Ishikawa (cell line): ENCODE measurements at regions not wholly inside any gene's neighbourhood (a gene's known extent, or its start where the extent isn't known, plus 50 kb on each side); places are given as distances from the start of the nearest gene placed in this dataset.

Source experiments
- CEBPB ChIP-seq: IDR thresholded peaks from 2 replicates; pipeline ENCODE4 v1.6.1; 2012
- CREB1 ChIP-seq: IDR thresholded peaks from 2 replicates; pipeline ENCODE4 v1.6.1; 2012; ENCODE audit warnings: low read depth
- EGR1 ChIP-seq: IDR thresholded peaks from 2 replicates; pipeline ENCODE4 v1.6.1; 2012
- EP300 ChIP-seq: IDR thresholded peaks from 2 replicates; pipeline ENCODE4 v1.6.1; 2012; ENCODE audit warnings: borderline replicate concordance
- NFIC ChIP-seq: IDR thresholded peaks from 2 replicates; pipeline ENCODE4 v1.6.1; 2012
- RAD21 ChIP-seq: IDR thresholded peaks from 2 replicates; pipeline ENCODE4 v1.6.1; 2012; ENCODE audit warnings: low read depth
- TAF1 ChIP-seq: IDR thresholded peaks from 2 replicates; pipeline ENCODE4 v1.6.1; 2012; ENCODE audit warnings: low read depth, mild to moderate bottlenecking
- TEAD4 ChIP-seq: IDR thresholded peaks from 2 replicates; pipeline ENCODE4 v1.6.1; 2012
- YY1 ChIP-seq: IDR thresholded peaks from 2 replicates; pipeline ENCODE4 v1.6.1; 2012; ENCODE audit warnings: low read depth
- ZBTB7A ChIP-seq: IDR thresholded peaks from 2 replicates; pipeline ENCODE4 v1.6.1; 2012; ENCODE audit warnings: low read depth
- TF ChIP-seq, protein P1 (sequence below): IDR thresholded peaks from 2 replicates; pipeline ENCODE4 v1.6.1; 2012; ENCODE audit warnings: low read depth, mild to moderate bottlenecking
- TF ChIP-seq, protein P2 (sequence below): IDR thresholded peaks from 2 replicates; pipeline ENCODE4 v1.6.1; 2012
- TF ChIP-seq, protein P3 (sequence below): IDR thresholded peaks from 2 replicates; pipeline ENCODE4 v1.6.1; 2012

DNA sequence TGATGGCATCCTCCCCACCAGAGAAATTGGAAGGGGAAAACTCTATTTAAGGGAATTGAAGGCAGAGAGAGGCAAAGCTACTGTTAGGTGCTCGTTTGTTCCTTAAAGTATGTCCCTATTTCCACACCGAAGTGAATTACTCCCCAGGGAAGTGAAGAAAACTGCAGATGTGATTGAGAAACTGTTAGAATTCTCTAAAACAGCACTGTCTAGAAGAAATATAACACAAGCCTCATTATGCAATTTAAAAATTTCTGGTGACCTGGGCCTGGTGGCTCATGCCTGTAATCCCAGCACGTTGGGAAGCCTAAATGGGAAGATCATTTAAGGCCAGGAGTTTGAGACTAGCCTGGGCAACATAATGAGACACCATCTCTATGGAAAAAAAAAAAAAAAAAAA, 305.0 kb downstream of the SHQ1 start:
- TF ChIP-seq TEAD4 (no peak), RAD21 (no peak), EP300 (no peak), YY1 (no peak), CEBPB (no peak), ZBTB7A (no peak), NFIC (no peak), EGR1 (no peak), TAF1 (no peak), CREB1 (no peak)
- TF ChIP-seq, protein P1, sequence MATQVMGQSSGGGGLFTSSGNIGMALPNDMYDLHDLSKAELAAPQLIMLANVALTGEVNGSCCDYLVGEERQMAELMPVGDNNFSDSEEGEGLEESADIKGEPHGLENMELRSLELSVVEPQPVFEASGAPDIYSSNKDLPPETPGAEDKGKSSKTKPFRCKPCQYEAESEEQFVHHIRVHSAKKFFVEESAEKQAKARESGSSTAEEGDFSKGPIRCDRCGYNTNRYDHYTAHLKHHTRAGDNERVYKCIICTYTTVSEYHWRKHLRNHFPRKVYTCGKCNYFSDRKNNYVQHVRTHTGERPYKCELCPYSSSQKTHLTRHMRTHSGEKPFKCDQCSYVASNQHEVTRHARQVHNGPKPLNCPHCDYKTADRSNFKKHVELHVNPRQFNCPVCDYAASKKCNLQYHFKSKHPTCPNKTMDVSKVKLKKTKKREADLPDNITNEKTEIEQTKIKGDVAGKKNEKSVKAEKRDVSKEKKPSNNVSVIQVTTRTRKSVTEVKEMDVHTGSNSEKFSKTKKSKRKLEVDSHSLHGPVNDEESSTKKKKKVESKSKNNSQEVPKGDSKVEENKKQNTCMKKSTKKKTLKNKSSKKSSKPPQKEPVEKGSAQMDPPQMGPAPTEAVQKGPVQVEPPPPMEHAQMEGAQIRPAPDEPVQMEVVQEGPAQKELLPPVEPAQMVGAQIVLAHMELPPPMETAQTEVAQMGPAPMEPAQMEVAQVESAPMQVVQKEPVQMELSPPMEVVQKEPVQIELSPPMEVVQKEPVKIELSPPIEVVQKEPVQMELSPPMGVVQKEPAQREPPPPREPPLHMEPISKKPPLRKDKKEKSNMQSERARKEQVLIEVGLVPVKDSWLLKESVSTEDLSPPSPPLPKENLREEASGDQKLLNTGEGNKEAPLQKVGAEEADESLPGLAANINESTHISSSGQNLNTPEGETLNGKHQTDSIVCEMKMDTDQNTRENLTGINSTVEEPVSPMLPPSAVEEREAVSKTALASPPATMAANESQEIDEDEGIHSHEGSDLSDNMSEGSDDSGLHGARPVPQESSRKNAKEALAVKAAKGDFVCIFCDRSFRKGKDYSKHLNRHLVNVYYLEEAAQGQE: no peak
- TF ChIP-seq, protein P2, sequence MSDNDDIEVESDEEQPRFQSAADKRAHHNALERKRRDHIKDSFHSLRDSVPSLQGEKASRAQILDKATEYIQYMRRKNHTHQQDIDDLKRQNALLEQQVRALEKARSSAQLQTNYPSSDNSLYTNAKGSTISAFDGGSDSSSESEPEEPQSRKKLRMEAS: no peak
- TF ChIP-seq, protein P3, sequence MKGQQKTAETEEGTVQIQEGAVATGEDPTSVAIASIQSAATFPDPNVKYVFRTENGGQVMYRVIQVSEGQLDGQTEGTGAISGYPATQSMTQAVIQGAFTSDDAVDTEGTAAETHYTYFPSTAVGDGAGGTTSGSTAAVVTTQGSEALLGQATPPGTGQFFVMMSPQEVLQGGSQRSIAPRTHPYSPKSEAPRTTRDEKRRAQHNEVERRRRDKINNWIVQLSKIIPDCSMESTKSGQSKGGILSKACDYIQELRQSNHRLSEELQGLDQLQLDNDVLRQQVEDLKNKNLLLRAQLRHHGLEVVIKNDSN: no peak
